Right lobe of liver (tissue), 6 donors: ENCODE measurements at regions not wholly inside any gene's neighbourhood (a gene's known extent, or its start where the extent isn't known, plus 50 kb on each side); places are given as distances from the start of the nearest gene placed in this dataset.

Source experiments
- ATAC-seq, 4 donors: fragments of 200-7000 bp; cut with Tn5 transposase; one replicate each; pipeline ENCODE4 v1.9.1; 2020; ENCODE audit warnings: mild to moderate bottlenecking in 4 of 4, moderate library complexity in 4 of 4
- DNase-seq, 3 donors: peaks; one replicate each; pipeline ENCODE4 v3.0.0-alpha.2; 2020
- H3K27ac ChIP-seq, 3 donors: fragments of 200-600 bp; one replicate each; pipeline ENCODE4 v1.8.0; 2022
- H3K27me3 ChIP-seq, 2 donors: fragments of 200-600 bp; one replicate each; pipeline ENCODE4 v1.8.0; 2022
- H3K36me3 ChIP-seq, 4 donors: fragments of 200-600 bp; sonication (generic) in 1 of 4; one replicate each; pipeline versions ENCODE4 v1.5.1 to v1.8.0; 2017 to 2022; ENCODE audit warnings: control low read depth in 1 of 4
- H3K4me1 ChIP-seq, 4 donors: fragments of 200-600 bp; sonication (generic) in 1 of 4; one replicate each; pipeline versions ENCODE4 v1.5.1 to v1.8.0; 2017 to 2022; ENCODE audit warnings: control low read depth in 1 of 4
- H3K4me3 ChIP-seq, 3 donors: fragments of 200-600 bp; one replicate each; pipeline ENCODE4 v1.8.0; 2022
- H3K9me3 ChIP-seq, 4 donors: fragments of 200-600 bp; sonication (generic) in 1 of 4; one replicate each; pipeline versions ENCODE4 v1.5.1 to v1.8.0; 2017 to 2022; ENCODE audit warnings: control low read depth in 1 of 4
- CTCF ChIP-seq, 4 donors: fragments of 200-600 bp in 3 of 4; fragments of 450-650 bp in 1 of 4; IDR thresholded peaks; one replicate each; pipeline versions ENCODE4 v1.5.1 to v1.8.0; 2016 to 2022; ENCODE audit warnings: antibody characterized with exemption in 4 of 4, mild to moderate bottlenecking in 2 of 4
- POLR2A ChIP-seq: fragments of 450-650 bp; IDR thresholded peaks from one replicate; pipeline ENCODE4 v1.6.1; 2017; ENCODE audit warnings: antibody characterized with exemption, mild to moderate bottlenecking
- WGBS: methylation state at CpG from one replicate; pipeline ENCODE4 v1.1.6; 2018; ENCODE audit warnings: low coverage, low lambda C conversion rate; ENCODE audit not compliant: insufficient coverage; ENCODE audit errors: missing lambda C conversion rate; 5-methylcytosine and 5-hydroxymethylcytosine counted together
- intact Hi-C, 2 donors: fragments of 100-400 bp; cut with DNase I; formaldehyde crosslinking; loops; one replicate each; pipeline versions ENCODE4 v1.11.2 to v1.14.1; 2022
- donor health status: DM: no; HTN: yes; CAD: no.
- donor health status: DM: no; HTN: no; CAD: no.
- donor health status: DM: no; HTN: no; CAD: no.
- donor health status: DM: no; HTN: yes; CAD: no.
- donor health status: DM: no; HTN: yes; CAD: no.

GRCh38 chr3:31290046-31290445 lies 242.7 kb upstream of the STT3B start:
- no peak for TF ChIP-seq CTCF (IDR thresholded peaks at IDR 0.05)
- no peak for TF ChIP-seq POLR2A
- ATAC-seq: no peak
- H3K27ac ChIP-seq: no peak overlapping the region
- no peak for DNase-seq
- 95% methylated on average over 4 of the region's 5 CpGs for WGBS
- intact Hi-C loops: no loop called here
- H3K4me3 ChIP-seq: no peak overlapping the region
- no peaks in the 10 kb centered on the region for H3K9me3 ChIP-seq
- H3K36me3 ChIP-seq: no peaks in the 10 kb centered on the region
- no peaks in the 10 kb centered on the region for H3K27me3 ChIP-seq
- H3K4me1 ChIP-seq: peaks cover 0 to 11% (median 3%) of the 10 kb centered on the region in 4 donors

- Histone ChIP-seq H3K4me3 (no peak overlapping the region), H3K9me3 (no peaks in the 10 kb centered on the region), H3K27me3 (no peaks in the 10 kb centered on the region), H3K27ac (no peak overlapping the region), H3K4me1 (no peaks in the 10 kb centered on the region), H3K36me3 (no peaks in the 10 kb centered on the region)
- ATAC-seq: no peak
- no peak for DNase-seq
- intact Hi-C loops: no loop called here
- TF ChIP-seq CTCF (IDR thresholded peaks at IDR 0.05): no peak
- TF ChIP-seq POLR2A: no peak
- WGBS: 73% methylated on average over 3 of the region's 3 CpGs
Measured at GRCh38 chr3:31291818-31292217, 240.9 kb upstream of the STT3B start.

GRCh38 chr3:31294430-31295149 lies 238.1 kb upstream of the STT3B start:
- 81% methylated on average over 4 of the region's 5 CpGs for WGBS
- H3K4me1 ChIP-seq: no peaks in the 10 kb centered on the region
- no peaks in the 10 kb centered on the region for H3K9me3 ChIP-seq
- no peak overlapping the region for H3K4me3 ChIP-seq
- no peak for ATAC-seq
- no peak overlapping the region for H3K27ac ChIP-seq
- H3K36me3 ChIP-seq: no peaks in the 10 kb centered on the region
- H3K27me3 ChIP-seq: no peaks in the 10 kb centered on the region
- DNase-seq: no peak
- intact Hi-C loops: no loop called here
- TF ChIP-seq POLR2A: no peak
- TF ChIP-seq CTCF (IDR thresholded peaks at IDR 0.05): no peak

DNA sequence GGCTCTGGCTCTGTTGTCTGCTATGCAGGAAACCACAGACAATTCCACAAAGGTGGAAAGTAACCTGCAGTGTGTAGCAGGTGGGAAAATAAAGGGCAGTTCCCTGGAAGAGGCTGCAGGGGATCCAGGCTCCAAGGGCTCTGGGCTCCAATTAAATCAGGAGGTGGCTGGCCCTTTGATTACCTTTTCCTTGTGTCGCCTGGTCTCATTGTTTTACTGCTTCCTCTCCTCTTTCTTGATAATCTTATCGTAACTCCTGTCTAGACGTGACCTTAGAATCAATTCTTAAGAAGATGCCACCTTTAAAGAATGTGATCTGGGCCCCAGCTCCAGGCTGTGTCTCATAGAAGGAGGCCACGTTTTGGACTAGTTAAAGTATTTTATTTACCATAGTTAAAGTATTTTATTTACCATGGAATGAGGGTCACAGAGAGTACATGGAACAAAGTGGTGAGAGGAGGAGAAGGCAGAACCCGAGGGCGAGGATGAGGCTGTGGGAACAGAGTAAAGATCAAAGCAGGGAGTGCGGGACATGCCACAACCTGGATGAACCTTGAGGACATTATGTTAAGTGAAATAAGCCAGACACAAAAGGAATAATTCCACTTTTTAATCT lies 237.5 kb upstream of the STT3B start:
- intact Hi-C loops: no loop called here
- no peaks in the 10 kb centered on the region for H3K4me1 ChIP-seq
- no peak for TF ChIP-seq CTCF (IDR thresholded peaks at IDR 0.05)
- TF ChIP-seq POLR2A: no peak
- no peaks in the 10 kb centered on the region for H3K9me3 ChIP-seq
- no peak overlapping the region for H3K27ac ChIP-seq
- DNase-seq (no peak), ATAC-seq (no peak)
- WGBS: 77% methylated on average over 7 of the region's 7 CpGs
- no peaks in the 10 kb centered on the region for H3K27me3 ChIP-seq
- H3K36me3 ChIP-seq: no peaks in the 10 kb centered on the region
- no peak overlapping the region for H3K4me3 ChIP-seq
